Retinal pigment epithelial cell (primary cell): ENCODE measurements at regions not wholly inside any gene's neighbourhood (a gene's known extent, or its start where the extent isn't known, plus 50 kb on each side); places are given as distances from the start of the nearest gene placed in this dataset.
A peak's percentile ranks its signal among the peaks of the same experiment; 100 is the strongest.

ENCODE experiments used
- DNase-seq: peaks from one replicate; pipeline ENCODE4 v3.0.0-alpha.2; 2010; ENCODE audit warnings: low read depth
- H3K4me3 ChIP-seq: 2 replicates; pipeline ENCODE4 v1.5.1; 2011; ENCODE audit warnings: mild to moderate bottlenecking, low read length, control low read depth, moderate library complexity
- CTCF ChIP-seq: conservative IDR thresholded peaks from 2 replicates; pipeline ENCODE4 v1.5.1; 2011; ENCODE audit warnings: low read depth, low read length, control low read depth, inconsistent platforms

GRCh38 chrX:114152130-114152529, 431.8 kb upstream of the HTR2C start:
- no peak for TF ChIP-seq CTCF
- peak; percentile 7 for DNase-seq
- H3K4me3 ChIP-seq, result no peak overlapping the region

GRCh38 chrX:114134465-114134864, 449.4 kb upstream of the HTR2C start:
- TF ChIP-seq CTCF, result no peak
- no peak overlapping the region for H3K4me3 ChIP-seq
- no peak for DNase-seq

- TF ChIP-seq CTCF, result no peak
- no peak for DNase-seq
- H3K4me3 ChIP-seq, result no peak overlapping the region
Observed at GRCh38 chrX:114127411-114128025, 456.4 kb upstream of the HTR2C start.

- no peak overlapping the region for H3K4me3 ChIP-seq
- DNase-seq, result no peak
- TF ChIP-seq CTCF, result no peak
Observed at GRCh38 chrX:114127005-114127404, 456.9 kb upstream of the HTR2C start.

GRCh38 chrX:114101081-114101480, 482.8 kb upstream of the HTR2C start:
- TF ChIP-seq CTCF, result no peak
- H3K4me3 ChIP-seq, result no peak overlapping the region
- no peak for DNase-seq

- no peak for DNase-seq
- H3K4me3 ChIP-seq, result no peak overlapping the region
- no peak for TF ChIP-seq CTCF
Observed at GRCh38 chrX:114097866-114098265, 486.0 kb upstream of the HTR2C start.

- TF ChIP-seq CTCF, result no peak
- H3K4me3 ChIP-seq, result no peak overlapping the region
- DNase-seq, result no peak
Observed at GRCh38 chrX:114097427-114097826, 486.5 kb upstream of the HTR2C start.
